A673 (cell line): ENCODE measurements at regions not wholly inside any gene's neighbourhood (a gene's known extent, or its start where the extent isn't known, plus 50 kb on each side); places are given as distances from the start of the nearest gene placed in this dataset.

Source experiments
- BruUV-seq: library from RNA; stranded (reverse); fragments of 400-500 nt; replicated peaks from 2 replicates; lab custom pipeline; 2021; lab: Mats Ljungman, UMichigan
- CTCF ChIA-PET: fragments of 300-600 bp; sonication (Branson Sonifier 250); formaldehyde crosslinking; loops from one replicate; lab custom pipeline; 2022; ENCODE audit warnings: antibody characterized with exemption; lab: Charles Lee
- POLR2A ChIA-PET: fragments of 300-600 bp; sonication (Branson Sonifier 250); formaldehyde crosslinking; loops from one replicate; lab custom pipeline; 2022; ENCODE audit warnings: antibody characterized with exemption; ENCODE audit not compliant: low non-redundant PET; lab: Charles Lee
- DNase-seq: peaks from one replicate; pipeline ENCODE4 v3.0.0-alpha.2; 2015; ENCODE audit warnings: low spot score
- H3K27ac ChIP-seq: fragments of 200-600 bp; sonication (generic); 2 replicates; pipeline ENCODE4 v1.5.1; 2016; ENCODE audit warnings: mixed run types, low read depth, mild to moderate bottlenecking, mixed read lengths, antibody characterized with exemption, low read length; ENCODE audit not compliant: poor library complexity, severe bottlenecking
- H3K27me3 ChIP-seq: fragments of 200-600 bp; sonication (generic); replicated peaks from 2 replicates; pipeline ENCODE4 v1.6.1; 2017; ENCODE audit warnings: mixed run types, low read depth, mild to moderate bottlenecking, mixed read lengths, antibody characterized with exemption, low read length; ENCODE audit not compliant: insufficient read depth, poor library complexity
- H3K36me3 ChIP-seq: fragments of 200-600 bp; sonication (generic); 2 replicates; pipeline ENCODE4 v1.6.1; 2016; ENCODE audit warnings: mixed run types, mild to moderate bottlenecking, mixed read lengths, antibody characterized with exemption, low read length; ENCODE audit not compliant: insufficient read depth, poor library complexity, severe bottlenecking
- H3K4me1 ChIP-seq: fragments of 200-600 bp; sonication (generic); 2 replicates; pipeline ENCODE4 v1.6.1; 2017; ENCODE audit warnings: mixed run types, mild to moderate bottlenecking, mixed read lengths, antibody characterized with exemption, low read length; ENCODE audit not compliant: insufficient read depth, poor library complexity, severe bottlenecking
- H3K4me3 ChIP-seq: fragments of 200-600 bp; sonication (generic); 2 replicates; pipeline ENCODE4 v1.5.1; 2016; ENCODE audit warnings: low read depth, mixed run types, mild to moderate bottlenecking, mixed read lengths, low read length; ENCODE audit not compliant: poor library complexity, severe bottlenecking
- H3K9me3 ChIP-seq: fragments of 200-600 bp; sonication (generic); 2 replicates; pipeline ENCODE4 v1.6.1; 2016; ENCODE audit warnings: mixed run types, low read depth, mild to moderate bottlenecking, mixed read lengths, antibody characterized with exemption, low read length; ENCODE audit not compliant: poor library complexity, severe bottlenecking
- CTCF ChIP-seq: fragments of 300-800, 200-600 bp; sonication (generic); conservative IDR thresholded peaks from 2 replicates; pipeline ENCODE4 v1.5.1; 2017; ENCODE audit warnings: low read depth, mild to moderate bottlenecking, antibody characterized with exemption, low read length, moderate library complexity, mixed read lengths
- EZH2 ChIP-seq: fragments of 200-600 bp; sonication (generic); IDR thresholded peaks from 2 replicates; pipeline ENCODE4 v1.6.1; 2017; ENCODE audit warnings: borderline replicate concordance, low read depth, mild to moderate bottlenecking, mixed read lengths, antibody characterized with exemption, low read length; ENCODE audit not compliant: poor library complexity, severe bottlenecking
- intact Hi-C: fragments of 100-400 bp; cut with micrococcal nuclease; formaldehyde crosslinking; loops from one replicate; pipeline ENCODE4 v1.10.0; 2022; ENCODE audit not compliant: unreplicated experiment

GRCh38 chr9:107645464-107645833, 155.9 kb upstream of the KLF4 start:
- H3K27me3 ChIP-seq, result no peaks in the 10 kb centered on the region

GRCh38 chr9:107644733-107645463, 155.3 kb upstream of the KLF4 start:
- no peak for DNase-seq
- no TSS peak for BruUV-seq
- Histone ChIP-seq H3K36me3 (no peaks in the 10 kb centered on the region), H3K4me3 (no peak overlapping the region), H3K27me3 (no peaks in the 10 kb centered on the region), H3K9me3 (no peaks in the 10 kb centered on the region), H3K4me1 (no peaks in the 10 kb centered on the region), H3K27ac (no peak overlapping the region)
- intact Hi-C loops, result no loop called here
- ChIA-PET CTCF (no interaction called here), POLR2A (no interaction called here)
- TF ChIP-seq CTCF (no peak), EZH2 (no peak)

More at GRCh38 chr9:107645464-107645833, 155.9 kb upstream of the KLF4 start:
- ChIA-PET POLR2A (no interaction called here), CTCF (no interaction called here)
- Histone ChIP-seq H3K9me3 (no peaks in the 10 kb centered on the region), H3K27ac (no peak overlapping the region), H3K36me3 (no peaks in the 10 kb centered on the region), H3K4me3 (no peak overlapping the region), H3K4me1 (no peaks in the 10 kb centered on the region)
- no TSS peak for BruUV-seq
- no peak for DNase-seq
- TF ChIP-seq EZH2 (no peak), CTCF (no peak)
- intact Hi-C loops, result no loop called here

- Histone ChIP-seq H3K27ac (no peak overlapping the region), H3K9me3 (no peaks in the 10 kb centered on the region), H3K4me1 (peaks cover 6% of the 10 kb centered on the region), H3K27me3 (no peaks in the 10 kb centered on the region), H3K4me3 (no peak overlapping the region), H3K36me3 (no peaks in the 10 kb centered on the region)
- no peak for DNase-seq
- BruUV-seq, result no TSS peak
- CTCF ChIA-PET, result no interaction called here
- POLR2A ChIA-PET, result no interaction called here
- intact Hi-C loops, result loop anchor here (10.0 kb wide), 1 partner anchor 145 kb away; no protein-coding TSS in a partner anchor
- TF ChIP-seq CTCF (no peak), EZH2 (no peak)
Observed at GRCh38 chr9:107639426-107639825, 149.9 kb upstream of the KLF4 start.
